Sciatic nerve (tissue), 2 donors: ENCODE measurements at regions not wholly inside any gene's neighbourhood (a gene's known extent, or its start where the extent isn't known, plus 50 kb on each side); places are given as distances from the start of the nearest gene placed in this dataset.
"Not testable (repeated sequence)": the region's sequence is repeated elsewhere in the genome, so short reads cannot be mapped to it uniquely, and the experiment has no call there.

ENCODE experiments used
- ATAC-seq: fragments of 200-7000 bp; cut with Tn5 transposase; one replicate; pipeline ENCODE4 v1.9.1; 2020; ENCODE audit warnings: mild to moderate bottlenecking, moderate library complexity
- DNase-seq: peaks from one replicate; pipeline ENCODE4 v3.0.0-alpha.2; 2020; ENCODE audit warnings: low spot score
- intact Hi-C: fragments of 100-400 bp; cut with DNase I; formaldehyde crosslinking; loops from one replicate; pipeline ENCODE4 v1.14.2; 2022
- donor health status: DM: no; HTN: no; CAD: no.
- donor health status: DM: no; HTN: no; CAD: no.

GRCh38 chr5:89668821-89669220 is 740.7 kb downstream of the CETN3 start:
- ATAC-seq, result no peak
- intact Hi-C loops, result no loop called here
- no peak for DNase-seq

DNA sequence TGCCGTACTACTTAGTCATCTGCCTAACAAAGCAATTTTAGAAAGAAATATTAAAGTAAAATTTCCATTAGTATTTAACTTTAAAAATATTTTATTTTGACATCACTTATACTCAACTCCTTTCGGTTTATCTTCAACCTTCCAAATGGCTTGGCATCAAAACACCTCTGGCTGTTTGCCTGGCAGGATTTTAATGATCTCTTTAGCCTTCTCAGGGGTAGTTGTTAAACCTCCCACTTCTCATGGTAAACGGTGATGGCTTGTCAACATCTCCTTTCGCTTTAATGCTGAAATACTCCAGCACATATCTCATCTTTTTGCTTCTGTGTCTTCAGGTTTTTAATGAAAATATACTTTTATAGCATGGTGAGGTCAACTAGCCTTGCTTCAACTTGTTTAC is 747.1 kb downstream of the CETN3 start:
- DNase-seq (no peak), ATAC-seq (no peak)
- intact Hi-C loops, result no loop called here

GRCh38 chr5:89638871-89639270 is 755.9 kb upstream of the MEF2C start:
- ATAC-seq, result no peak
- intact Hi-C loops, result no loop called here
- no peak for DNase-seq

- ATAC-seq, intact Hi-C loops: not testable (repeated sequence)
Observed at GRCh38 chr5:89634176-89634575, 751.2 kb upstream of the MEF2C start.

DNA sequence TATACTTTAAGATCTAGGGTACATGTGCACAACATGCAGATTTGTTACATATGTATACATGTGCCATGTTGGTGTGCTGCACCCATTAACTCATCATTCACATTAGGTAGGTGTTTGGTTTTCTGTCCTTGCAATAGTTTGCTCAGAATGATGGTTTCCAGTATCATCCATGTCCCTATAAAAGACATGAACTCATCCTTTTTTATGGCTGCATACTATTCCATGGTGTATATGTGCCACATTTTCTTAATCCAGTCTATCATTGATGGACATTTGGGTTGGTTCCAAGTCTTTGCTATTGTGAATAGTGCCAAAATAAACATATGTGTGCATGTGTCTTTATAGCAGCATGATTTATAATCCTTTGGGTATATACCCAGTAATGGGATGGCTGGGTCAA is 747.1 kb upstream of the MEF2C start:
- intact Hi-C loops, ATAC-seq, DNase-seq: not testable (repeated sequence)

More at GRCh38 chr5:89634176-89634575, 751.2 kb upstream of the MEF2C start:
- DNase-seq, result not testable (repeated sequence)

GRCh38 chr5:89628876-89629635 is 746.1 kb upstream of the MEF2C start:
- intact Hi-C loops, result no loop called here
- DNase-seq (no peak), ATAC-seq (no peak)

- DNase-seq (no peak), ATAC-seq (no peak)
- intact Hi-C loops, result no loop called here
Observed at GRCh38 chr5:89615839-89616518, 733.0 kb upstream of the MEF2C start.

- DNase-seq, result no peak
- no peak for ATAC-seq
- intact Hi-C loops, result no loop called here
Observed at GRCh38 chr5:89613222-89613956, 730.4 kb upstream of the MEF2C start.

DNA sequence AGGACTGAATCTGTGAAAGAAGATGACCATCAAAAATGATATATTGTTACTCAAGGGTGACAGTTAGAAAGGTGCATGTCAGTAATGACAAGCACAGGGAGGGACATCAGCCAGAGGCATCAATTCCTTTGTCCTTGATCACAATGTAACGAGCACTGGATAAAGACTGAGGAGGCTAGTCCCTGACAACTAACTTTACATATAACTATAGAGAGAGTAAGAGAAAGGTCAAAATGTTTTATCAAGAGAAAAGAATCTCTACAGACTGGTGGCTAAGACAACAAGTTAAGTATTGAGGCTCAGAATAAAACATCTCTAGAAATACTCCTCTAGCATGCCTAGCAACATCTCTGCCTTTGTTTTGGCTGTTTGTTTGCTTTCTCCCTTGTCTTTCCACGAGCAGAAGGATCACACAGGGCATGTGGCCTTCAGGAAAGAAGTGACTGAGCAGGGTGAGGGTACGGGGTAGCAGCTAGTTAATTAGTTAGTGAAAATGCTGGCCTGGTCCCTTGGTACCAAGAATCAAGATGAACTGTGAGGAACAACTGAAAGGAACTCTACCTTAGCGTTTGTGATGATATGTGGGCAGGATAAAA is 724.1 kb upstream of the MEF2C start:
- ATAC-seq (no peak), DNase-seq (no peak)
- intact Hi-C loops, result no loop called here

- intact Hi-C loops, result no loop called here
- no peak for DNase-seq
- ATAC-seq, result no peak
Observed at GRCh38 chr5:89604342-89604741, 721.4 kb upstream of the MEF2C start.

DNA sequence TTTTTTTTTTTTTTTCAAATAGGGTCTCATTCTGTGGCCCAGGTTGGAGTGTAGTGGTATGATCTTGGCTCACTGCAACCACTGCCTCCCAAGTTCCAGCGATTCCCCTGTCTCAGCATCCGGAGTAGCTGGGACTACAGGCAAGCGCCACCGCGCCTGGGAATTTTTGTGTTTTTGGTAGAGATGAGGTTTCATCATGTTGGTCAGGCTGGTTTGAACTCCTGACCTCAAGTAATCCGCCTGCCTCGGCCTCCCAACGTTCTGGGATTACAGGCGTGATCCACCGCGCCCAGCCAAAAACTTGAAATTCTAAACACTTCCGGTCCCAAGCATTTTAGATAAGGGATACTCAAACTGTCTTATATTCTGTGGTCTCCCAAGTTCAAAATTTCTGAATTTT is 718.9 kb upstream of the MEF2C start:
- no peak for DNase-seq
- ATAC-seq, result no peak
- intact Hi-C loops, result no loop called here

DNA sequence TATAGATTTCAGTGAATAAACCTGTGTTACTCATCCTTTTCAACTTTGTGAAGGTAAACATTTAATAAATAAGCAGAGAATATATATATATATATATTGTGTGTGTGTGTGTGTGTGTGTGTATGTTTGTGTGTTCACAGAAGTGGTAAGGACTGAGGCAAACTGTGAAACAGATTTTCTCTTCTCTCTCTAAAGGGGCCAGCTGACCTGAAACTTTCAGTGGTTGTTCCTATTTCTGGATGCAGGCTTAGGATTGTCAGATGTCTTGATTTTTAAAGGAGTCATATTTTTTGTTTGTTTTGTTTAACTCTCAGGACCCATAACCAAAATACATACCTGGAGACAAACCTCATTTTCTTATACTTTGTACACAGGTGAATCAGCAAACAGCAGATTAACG is 714.9 kb upstream of the MEF2C start:
- intact Hi-C loops, result no loop called here
- no peak for ATAC-seq
- DNase-seq, result no peak

- no peak for ATAC-seq
- no peak for DNase-seq
- intact Hi-C loops, result no loop called here
Observed at GRCh38 chr5:89596821-89597220, 713.8 kb upstream of the MEF2C start.

- intact Hi-C loops, result no loop called here
- DNase-seq (no peak), ATAC-seq (no peak)
Observed at GRCh38 chr5:89595056-89595455, 712.1 kb upstream of the MEF2C start.

GRCh38 chr5:89584339-89584956 is 701.5 kb upstream of the MEF2C start:
- no peak for DNase-seq
- no peak for ATAC-seq
- intact Hi-C loops, result no loop called here

GRCh38 chr5:89583534-89583933 is 700.5 kb upstream of the MEF2C start:
- intact Hi-C loops, result no loop called here
- no peak for ATAC-seq

GRCh38 chr5:89582768-89583339 is 699.9 kb upstream of the MEF2C start:
- ATAC-seq, result no peak
- intact Hi-C loops, result no loop called here
- DNase-seq, result no peak

More at GRCh38 chr5:89583534-89583933, 700.5 kb upstream of the MEF2C start:
- no peak for DNase-seq

- no peak for ATAC-seq
- DNase-seq, result no peak
- intact Hi-C loops, result no loop called here
Observed at GRCh38 chr5:89580976-89581375, 698.0 kb upstream of the MEF2C start.

DNA sequence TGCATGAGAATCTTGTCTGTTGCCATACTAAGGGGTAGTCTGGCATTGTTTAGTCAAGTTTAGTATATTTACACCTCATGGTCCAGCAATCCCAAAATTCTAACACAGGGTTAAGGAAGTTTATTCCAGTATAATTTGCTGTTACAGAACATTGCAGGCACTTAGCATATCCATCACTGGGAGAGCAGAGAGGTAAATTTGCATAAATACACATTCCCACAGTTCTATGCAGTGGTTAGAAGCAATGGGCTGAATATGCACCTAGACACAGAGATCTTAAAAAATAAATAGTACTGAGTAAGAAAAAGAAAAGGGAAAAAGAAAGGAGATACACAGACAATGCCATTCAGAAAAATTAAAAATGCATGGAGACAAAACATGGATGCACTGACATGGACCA is 692.3 kb upstream of the MEF2C start:
- DNase-seq (no peak), ATAC-seq (no peak)
- intact Hi-C loops, result no loop called here
